RKO (cell line): ENCODE measurements at regions not wholly inside any gene's neighbourhood (a gene's known extent, or its start where the extent isn't known, plus 50 kb on each side); places are given as distances from the start of the nearest gene placed in this dataset.
A peak's percentile ranks its signal among the peaks of the same experiment; 100 is the strongest.
"Not testable (repeated sequence)": the region's sequence is repeated elsewhere in the genome, so short reads cannot be mapped to it uniquely, and the experiment has no call there.

Experiments used
- DNase-seq: peaks from one replicate; pipeline ENCODE4 v3.0.0-alpha.2; 2016; ENCODE audit warnings: low spot score

GRCh38 chr16:77488652-77489051 lies 53.8 kb upstream of the ADAMTS18 start:
- no peak for DNase-seq

GRCh38 chr16:77491091-77491490 lies 56.3 kb upstream of the ADAMTS18 start:
- DNase-seq, result no peak

GRCh38 chr16:77496934-77497333 lies 62.1 kb upstream of the ADAMTS18 start:
- no peak for DNase-seq

GRCh38 chr16:77499373-77500285 lies 64.8 kb upstream of the ADAMTS18 start:
- peak; percentile 3 for DNase-seq

- DNase-seq, result no peak
Measured at GRCh38 chr16:77500286-77500598, 65.4 kb upstream of the ADAMTS18 start.

- no peak for DNase-seq
Measured at GRCh38 chr16:77500934-77501664, 66.3 kb upstream of the ADAMTS18 start.

- DNase-seq, result no peak
Measured at GRCh38 chr16:77502448-77502847, 67.6 kb upstream of the ADAMTS18 start.

- not testable (repeated sequence) for DNase-seq
Measured at GRCh38 chr16:77506492-77506891, 71.7 kb upstream of the ADAMTS18 start.

- DNase-seq, result no peak
Measured at GRCh38 chr16:77509051-77509450, 74.2 kb upstream of the ADAMTS18 start.

GRCh38 chr16:77509796-77510195 lies 75.0 kb upstream of the ADAMTS18 start:
- no peak for DNase-seq

GRCh38 chr16:77511053-77511452 lies 76.2 kb upstream of the ADAMTS18 start:
- DNase-seq, result no peak

- DNase-seq, result no peak
Measured at GRCh38 chr16:77514500-77515220, 79.8 kb upstream of the ADAMTS18 start.

- not testable (repeated sequence) for DNase-seq
Measured at GRCh38 chr16:77525226-77525625, 90.4 kb upstream of the ADAMTS18 start.

- DNase-seq, result peak; percentile 77
Measured at GRCh38 chr16:77531752-77532151, 96.9 kb upstream of the ADAMTS18 start.

- no peak for DNase-seq
Measured at GRCh38 chr16:77536809-77537208, 102.0 kb upstream of the ADAMTS18 start.

- DNase-seq, result no peak
Measured at GRCh38 chr16:77539421-77540034, 104.7 kb upstream of the ADAMTS18 start.

- DNase-seq, result no peak
Measured at GRCh38 chr16:77540646-77541045, 105.8 kb upstream of the ADAMTS18 start.

- DNase-seq, result no peak
Measured at GRCh38 chr16:77541165-77541564, 106.3 kb upstream of the ADAMTS18 start.

GRCh38 chr16:77548151-77548550 lies 113.3 kb upstream of the ADAMTS18 start:
- no peak for DNase-seq

- peak; percentile 9 for DNase-seq
Measured at GRCh38 chr16:77548766-77549165, 113.9 kb upstream of the ADAMTS18 start.

- no peak for DNase-seq
Measured at GRCh38 chr16:77549876-77550275, 115.0 kb upstream of the ADAMTS18 start.

GRCh38 chr16:77551357-77551756 lies 116.5 kb upstream of the ADAMTS18 start:
- no peak for DNase-seq
